ENCODE measurements at regions not wholly inside any gene's neighbourhood (a gene's known extent, or its start where the extent isn't known, plus 50 kb on each side); places are given as distances from the start of the nearest gene placed in this dataset.

GRCh38 chr21:20662514-20662913 is 335.7 kb upstream of the NCAM2 start:
- TF ChIP-seq CTCF (IDR thresholded peaks at IDR 0.05 in 8 of 11, conservative IDR thresholded peaks at IDR 0.05 in 3 of 11) (no peak), POLR2AphosphoS5 (IDR thresholded peaks at IDR 0.05) (no peak)
